GM12875 (cell line): ENCODE measurements at regions not wholly inside any gene's neighbourhood (a gene's known extent, or its start where the extent isn't known, plus 50 kb on each side); places are given as distances from the start of the nearest gene placed in this dataset.

ENCODE experiments used
- H3K4me3 ChIP-seq: one replicate; pipeline ENCODE4 v1.5.1; 2011; ENCODE audit warnings: low read depth, low read length, control low read depth
- TF ChIP-seq, protein P1 (sequence below): IDR thresholded peaks from 2 replicates; pipeline ENCODE4 v1.5.1; 2011; ENCODE audit warnings: low read depth, mild to moderate bottlenecking, control low read depth, inconsistent platforms, low read length, moderate library complexity, borderline replicate concordance; ENCODE audit not compliant: insufficient read depth

DNA sequence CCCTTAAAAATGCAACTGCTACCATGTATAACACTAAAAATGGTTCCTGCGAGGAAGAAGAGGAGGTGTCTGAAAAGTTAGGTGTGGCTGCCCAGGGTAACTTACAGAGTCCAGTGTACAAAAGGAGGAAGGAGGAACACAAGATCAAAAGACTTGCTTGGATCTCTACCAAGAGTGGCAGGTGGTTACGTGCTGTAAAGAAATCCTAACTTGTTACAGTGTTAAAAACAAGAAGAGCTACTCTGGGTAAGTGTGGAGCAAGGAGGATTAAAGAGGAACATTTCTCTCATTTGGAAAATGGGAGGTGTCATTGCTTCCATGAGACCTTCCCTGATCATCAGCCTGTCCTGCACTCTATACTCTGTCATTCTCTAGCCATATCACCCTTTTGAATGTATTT is 242.0 kb downstream of the PTTG2 start:
- TF ChIP-seq, protein P1, sequence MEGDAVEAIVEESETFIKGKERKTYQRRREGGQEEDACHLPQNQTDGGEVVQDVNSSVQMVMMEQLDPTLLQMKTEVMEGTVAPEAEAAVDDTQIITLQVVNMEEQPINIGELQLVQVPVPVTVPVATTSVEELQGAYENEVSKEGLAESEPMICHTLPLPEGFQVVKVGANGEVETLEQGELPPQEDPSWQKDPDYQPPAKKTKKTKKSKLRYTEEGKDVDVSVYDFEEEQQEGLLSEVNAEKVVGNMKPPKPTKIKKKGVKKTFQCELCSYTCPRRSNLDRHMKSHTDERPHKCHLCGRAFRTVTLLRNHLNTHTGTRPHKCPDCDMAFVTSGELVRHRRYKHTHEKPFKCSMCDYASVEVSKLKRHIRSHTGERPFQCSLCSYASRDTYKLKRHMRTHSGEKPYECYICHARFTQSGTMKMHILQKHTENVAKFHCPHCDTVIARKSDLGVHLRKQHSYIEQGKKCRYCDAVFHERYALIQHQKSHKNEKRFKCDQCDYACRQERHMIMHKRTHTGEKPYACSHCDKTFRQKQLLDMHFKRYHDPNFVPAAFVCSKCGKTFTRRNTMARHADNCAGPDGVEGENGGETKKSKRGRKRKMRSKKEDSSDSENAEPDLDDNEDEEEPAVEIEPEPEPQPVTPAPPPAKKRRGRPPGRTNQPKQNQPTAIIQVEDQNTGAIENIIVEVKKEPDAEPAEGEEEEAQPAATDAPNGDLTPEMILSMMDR: no peak
- H3K4me3 ChIP-seq: no peak overlapping the region

DNA sequence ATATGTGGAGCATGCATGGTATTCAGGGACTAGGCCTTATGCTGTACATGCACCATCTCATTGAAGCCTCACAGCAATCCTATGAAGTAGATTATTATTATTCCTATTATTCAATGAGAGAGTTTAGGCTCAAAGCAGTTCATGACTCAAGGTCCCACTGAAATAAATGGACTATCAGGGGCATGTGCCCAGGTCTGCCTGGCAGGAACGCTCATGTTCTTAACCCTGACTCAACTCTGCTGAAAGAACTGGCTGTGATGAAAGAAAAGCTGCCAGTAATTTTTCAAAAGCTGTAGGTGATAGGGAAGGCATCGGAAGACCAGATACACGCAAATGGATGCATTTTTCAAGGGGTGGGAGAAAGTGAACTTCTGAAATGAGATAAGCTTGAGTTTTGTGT is 243.4 kb downstream of the PTTG2 start:
- TF ChIP-seq, protein P1: no peak

DNA sequence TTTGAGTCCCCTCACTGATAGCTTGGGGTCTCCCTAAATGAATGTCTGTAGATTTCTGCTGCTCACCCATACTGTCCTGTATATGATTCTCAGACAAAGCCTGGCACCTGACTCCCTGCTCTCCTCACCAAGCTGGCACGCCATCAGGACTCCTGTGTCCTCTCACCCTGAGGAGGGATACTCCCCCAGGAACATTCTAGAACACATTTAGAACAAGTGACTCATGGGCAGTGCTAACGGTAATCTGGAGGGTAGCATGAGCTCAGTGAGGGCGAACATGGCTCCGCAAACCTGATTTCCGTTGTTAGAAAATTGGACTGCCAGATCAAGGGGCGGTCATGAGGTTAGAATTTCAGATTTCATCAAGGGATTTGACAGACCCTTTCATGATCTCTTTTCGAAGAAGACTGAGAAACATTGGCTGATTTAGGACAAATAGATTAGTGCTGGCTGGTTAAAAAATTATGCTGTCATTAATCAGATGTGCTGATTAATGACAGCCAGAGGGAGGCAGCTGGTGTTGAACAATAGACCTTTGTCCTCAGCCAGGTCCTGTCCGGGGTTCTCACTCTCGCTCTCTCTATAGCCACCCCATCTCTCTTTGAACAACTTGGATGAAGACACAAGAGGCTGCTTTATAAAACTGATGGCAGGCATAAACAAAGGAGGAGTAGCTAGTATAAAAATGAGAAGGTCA is 244.3 kb downstream of the PTTG2 start:
- H3K4me3 ChIP-seq: no peak overlapping the region
- TF ChIP-seq, protein P1: no peak

More for the DNA sequence above, 243.4 kb downstream of the PTTG2 start:
- no peak overlapping the region for H3K4me3 ChIP-seq

DNA sequence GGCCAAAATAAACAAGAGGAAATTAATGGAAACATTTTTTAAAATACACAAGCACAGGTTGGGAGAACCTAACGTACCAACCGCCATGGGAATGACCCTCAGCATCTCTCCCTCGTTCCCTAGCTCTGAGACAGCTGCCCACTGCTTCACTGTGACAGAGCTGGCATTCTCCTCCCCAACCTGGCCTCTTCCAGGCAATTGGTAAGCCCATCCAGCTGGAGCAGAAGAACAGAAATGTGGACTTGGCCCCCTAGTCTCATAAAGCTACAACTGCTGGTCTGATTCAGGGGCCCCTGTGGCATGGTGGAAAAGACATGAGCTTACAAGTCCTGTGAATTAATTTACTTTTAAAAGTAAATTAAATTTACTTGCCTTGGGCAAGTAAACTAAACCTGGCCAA is 245.1 kb downstream of the PTTG2 start:
- TF ChIP-seq, protein P1: no peak
- H3K4me3 ChIP-seq: no peak overlapping the region

DNA sequence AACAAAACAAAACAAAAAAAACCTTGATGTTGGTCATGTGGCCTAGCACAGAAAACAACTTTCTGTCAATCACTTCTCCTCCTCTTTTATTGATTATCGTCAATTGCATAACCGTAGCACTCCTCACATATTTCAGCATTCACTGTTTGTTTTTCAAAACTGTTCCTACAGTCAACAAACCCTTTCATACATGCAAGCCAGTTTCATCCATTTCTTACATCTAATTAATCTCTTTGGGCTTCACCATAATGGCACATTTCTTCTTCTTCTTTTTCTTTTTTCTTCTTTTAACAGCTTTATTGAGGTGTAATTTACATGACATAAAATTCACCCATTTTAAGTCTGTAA is 246.9 kb downstream of the PTTG2 start:
- no peak overlapping the region for H3K4me3 ChIP-seq
- TF ChIP-seq, protein P1: no peak

DNA sequence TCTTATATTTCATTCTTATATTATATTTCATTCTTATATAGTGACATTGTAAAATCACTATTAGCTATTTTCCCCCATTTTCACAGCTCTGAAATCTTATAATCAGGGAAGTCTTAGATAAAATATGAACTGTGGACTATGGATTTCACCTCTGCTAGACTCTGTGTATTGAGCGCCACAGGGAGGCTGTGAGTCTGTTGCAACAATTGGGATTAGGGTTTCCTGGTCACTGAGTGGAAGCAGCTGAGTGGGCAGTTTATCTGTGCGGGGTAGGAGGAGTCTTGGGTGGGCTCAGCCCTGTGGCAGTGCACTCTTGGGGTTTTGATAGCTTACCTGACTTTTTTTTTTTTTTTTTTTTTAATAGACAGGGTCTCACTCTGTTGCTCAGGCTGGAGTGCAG is 249.5 kb downstream of the PTTG2 start:
- no peak overlapping the region for H3K4me3 ChIP-seq
- TF ChIP-seq, protein P1: no peak

DNA sequence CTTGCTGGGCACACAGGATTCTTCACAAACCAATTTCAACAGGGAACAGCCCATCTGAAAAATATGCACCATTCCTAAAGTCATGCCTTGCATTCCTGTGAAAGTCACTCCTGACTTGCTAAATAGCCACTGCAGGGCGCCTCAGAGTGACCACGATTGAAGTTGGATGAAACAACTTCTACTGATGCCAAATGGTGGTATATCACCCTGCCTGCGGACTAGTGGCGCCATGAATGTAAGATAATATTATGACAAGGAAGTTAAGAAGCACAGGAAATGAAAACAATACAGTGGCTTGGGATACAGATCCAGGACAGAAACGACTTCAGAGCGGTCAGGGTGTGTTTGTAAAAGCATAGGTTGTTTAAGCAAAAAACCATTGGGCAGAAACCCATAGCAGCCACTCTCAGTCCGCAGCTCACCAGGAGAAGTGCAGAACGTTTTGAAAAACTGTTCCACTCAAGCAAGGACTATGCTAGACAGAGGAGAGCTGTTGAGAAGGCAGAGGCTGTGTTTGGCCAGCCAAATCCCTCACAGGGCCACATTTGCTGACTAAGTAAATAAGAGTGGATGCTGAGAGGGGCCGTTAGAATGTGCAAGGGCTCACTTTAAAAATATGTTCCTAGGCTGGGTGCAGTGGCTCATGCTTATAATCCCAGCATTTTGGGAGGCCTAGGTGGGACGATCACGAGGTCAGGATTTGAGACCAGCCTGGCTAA is 250.4 kb downstream of the PTTG2 start:
- no peak overlapping the region for H3K4me3 ChIP-seq
- TF ChIP-seq, protein P1: no peak
